CD14-positive monocyte (primary cell): ENCODE measurements at regions not wholly inside any gene's neighbourhood (a gene's known extent, or its start where the extent isn't known, plus 50 kb on each side); places are given as distances from the start of the nearest gene placed in this dataset.

Experiments
- DNase-seq, 3 donors: peaks; one replicate each; pipeline ENCODE4 v3.0.0-alpha.2; 2011 to 2022
- H2AFZ ChIP-seq: 2 replicates; pipeline ENCODE4 v1.6.0; 2012; ENCODE audit warnings: mild to moderate bottlenecking, low read depth, low read length, inconsistent platforms; ENCODE audit not compliant: insufficient read depth, poor library complexity, severe bottlenecking
- H3K27ac ChIP-seq, 2 donors: 1 replicate in 1 of 2; 2 replicates in 1 of 2; pipeline ENCODE4 v1.5.1; 2012 to 2013; ENCODE audit warnings: low read length in 2 of 2, control low read depth in 1 of 2, inconsistent platforms in 1 of 2, low read depth in 1 of 2, mild to moderate bottlenecking in 1 of 2
- H3K27me3 ChIP-seq, 2 donors: one replicate each; pipeline versions ENCODE4 v1.6.0 to v1.6.1; 2011 to 2013; ENCODE audit warnings: low read length in 2 of 2; ENCODE audit not compliant: control insufficient read depth in 2 of 2, insufficient read depth in 2 of 2
- H3K36me3 ChIP-seq, 2 donors: replicated peaks in 1 of 2; 1 replicate in 1 of 2; 2 replicates in 1 of 2; pipeline versions ENCODE4 v1.5.1 to v1.6.1; 2012 to 2013; ENCODE audit warnings: low read length in 2 of 2, control low read depth in 1 of 2, inconsistent platforms in 1 of 2, mild to moderate bottlenecking in 1 of 2; ENCODE audit not compliant: insufficient read depth in 2 of 2, control insufficient read depth in 1 of 2
- H3K4me1 ChIP-seq, 2 donors: 1 replicate in 1 of 2; 2 replicates in 1 of 2; pipeline versions ENCODE4 v1.5.1 to v1.6.1; 2012 to 2013; ENCODE audit warnings: low read length in 2 of 2, control low read depth in 1 of 2, inconsistent platforms in 1 of 2, mild to moderate bottlenecking in 1 of 2, moderate library complexity in 1 of 2; ENCODE audit not compliant: insufficient read depth in 2 of 2, control insufficient read depth in 1 of 2
- H3K4me2 ChIP-seq: replicated peaks from 2 replicates; pipeline ENCODE3; 2012; ENCODE audit warnings: low read length, moderate library complexity, mild to moderate bottlenecking; ENCODE audit not compliant: poor library complexity, severe bottlenecking; ENCODE audit errors: extremely low read depth
- H3K4me3 ChIP-seq, 3 experiments: fragments of 200-600 bp in 1 of 3; sonication (generic) in 1 of 3; replicated peaks in 1 of 3; 1 replicate in 2 of 3; 2 replicates in 1 of 3; pipeline ENCODE4 v1.5.1; 2011 to 2013; ENCODE audit warnings: low read length in 3 of 3, mild to moderate bottlenecking in 3 of 3, control low read depth in 2 of 3, low read depth in 2 of 3, inconsistent platforms in 1 of 3, moderate library complexity in 1 of 3
- H3K79me2 ChIP-seq: 2 replicates; pipeline ENCODE4 v1.6.0; 2012; ENCODE audit warnings: mild to moderate bottlenecking, control low read depth, inconsistent platforms, low read length, moderate library complexity; ENCODE audit not compliant: insufficient read depth
- H3K9ac ChIP-seq: 2 replicates; pipeline ENCODE4 v1.6.0; 2017; ENCODE audit warnings: low read length, mild to moderate bottlenecking; ENCODE audit not compliant: insufficient read depth, poor library complexity, severe bottlenecking
- H3K9me3 ChIP-seq, 2 donors: replicated peaks in 1 of 2; 1 replicate in 1 of 2; 2 replicates in 1 of 2; pipeline versions ENCODE4 v1.5.1 to v1.6.1; 2012 to 2013; ENCODE audit warnings: low read length in 2 of 2, control low read depth in 1 of 2; ENCODE audit not compliant: control insufficient read depth in 1 of 2, insufficient read depth in 1 of 2
- H4K20me1 ChIP-seq: 2 replicates; pipeline ENCODE4 v1.6.0; 2012; ENCODE audit warnings: mild to moderate bottlenecking, low read length, control low read depth, moderate library complexity; ENCODE audit not compliant: insufficient read depth
- H3K27ac Mint-ChIP-seq, 7 donors: one replicate each; pipeline ENCODE4 v1.8.0; 2020; ENCODE audit warnings: mild to moderate bottlenecking in 7 of 7, mixed read lengths in 7 of 7, moderate library complexity in 6 of 7, inconsistent platforms in 2 of 7
- H3K27me3 Mint-ChIP-seq, 3 donors: one replicate each; pipeline ENCODE4 v1.8.0; 2021 to 2022; ENCODE audit warnings: low read depth in 3 of 3, mild to moderate bottlenecking in 3 of 3, mixed read lengths in 3 of 3, moderate library complexity in 3 of 3, inconsistent platforms in 1 of 3
- H3K36me3 Mint-ChIP-seq, 2 donors: one replicate each; pipeline ENCODE4 v1.8.0; 2020; ENCODE audit warnings: mixed read lengths in 2 of 2, inconsistent platforms in 1 of 2, mild to moderate bottlenecking in 1 of 2
- H3K4me1 Mint-ChIP-seq: one replicate; pipeline ENCODE4 v1.8.0; 2020; ENCODE audit warnings: mild to moderate bottlenecking, mixed read lengths
- H3K4me3 Mint-ChIP-seq, 2 donors: one replicate each; pipeline ENCODE4 v1.8.0; 2020; ENCODE audit warnings: mild to moderate bottlenecking in 2 of 2, mixed read lengths in 2 of 2, moderate library complexity in 1 of 2
- H3K9me3 Mint-ChIP-seq, 7 donors: one replicate each; pipeline ENCODE4 v1.8.0; 2020 to 2022; ENCODE audit warnings: mixed read lengths in 7 of 7, mild to moderate bottlenecking in 6 of 7, moderate library complexity in 6 of 7, inconsistent platforms in 2 of 7
- CTCF ChIP-seq: fragments of 200-600 bp; IDR thresholded peaks from one replicate; pipeline ENCODE4 v1.8.0; 2022; ENCODE audit warnings: antibody characterized with exemption, mild to moderate bottlenecking
- WGBS: methylation state at CpG from one replicate; pipeline ENCODE4 v1.1.5; 2013; ENCODE audit warnings: missing lambda C conversion rate; ENCODE audit not compliant: insufficient coverage; 5-methylcytosine and 5-hydroxymethylcytosine counted together
- intact Hi-C, 2 donors: fragments of 100-400 bp; cut with micrococcal nuclease; formaldehyde crosslinking; loops; one replicate each; pipeline versions ENCODE4 v1.15.0 to v1.15.1; 2023

GRCh38 chr7:42469341-42469740, 232.3 kb upstream of the GLI3 start:
- no peak overlapping the region for H3K9ac ChIP-seq
- H3K4me1 Mint-ChIP-seq = no peaks in the 10 kb centered on the region
- no peaks in the 10 kb centered on the region for H4K20me1 ChIP-seq
- no peaks in the 10 kb centered on the region for H3K4me1 ChIP-seq
- H3K4me3 Mint-ChIP-seq = no peak overlapping the region
- H2AFZ ChIP-seq = no peak overlapping the region
- no peaks in the 10 kb centered on the region for H3K36me3 ChIP-seq
- peaks cover 0 to 2% (median 0%) of the 10 kb centered on the region in 3 donors for H3K27me3 Mint-ChIP-seq
- no peak overlapping the region for H3K4me2 ChIP-seq
- H3K79me2 ChIP-seq = no peaks in the 10 kb centered on the region
- no peak overlapping the region for H3K27ac Mint-ChIP-seq
- intact Hi-C loops = no loop called here
- H3K27ac ChIP-seq = no peak overlapping the region
- peaks cover 0 to 5% of the 10 kb centered on the region in 2 donors for H3K9me3 ChIP-seq
- TF ChIP-seq CTCF = no peak
- no peak for DNase-seq
- H3K36me3 Mint-ChIP-seq = no peaks in the 10 kb centered on the region
- 70% methylated on average over 2 of the region's 10 CpGs for WGBS
- no peaks in the 10 kb centered on the region for H3K27me3 ChIP-seq
- peaks cover 0 to 6% (median 2%) of the 10 kb centered on the region in 7 donors for H3K9me3 Mint-ChIP-seq
- no peak overlapping the region for H3K4me3 ChIP-seq

- H3K9me3 Mint-ChIP-seq = peaks cover 0 to 6% (median 3%) of the 10 kb centered on the region in 7 donors
- 83% methylated on average over 6 of the region's 7 CpGs for WGBS
Measured at GRCh38 chr7:42468471-42468870, 231.5 kb upstream of the GLI3 start.

More at GRCh38 chr7:42468471-42468870, 231.5 kb upstream of the GLI3 start:
- H3K27me3 Mint-ChIP-seq = peaks cover 0 to 2% (median 0%) of the 10 kb centered on the region in 3 donors
- intact Hi-C loops = no loop called here
- H3K9me3 ChIP-seq = peaks cover 0 to 5% of the 10 kb centered on the region in 2 donors
- no peak overlapping the region for H3K9ac ChIP-seq
- H3K4me1 Mint-ChIP-seq = no peaks in the 10 kb centered on the region
- H3K4me3 ChIP-seq = no peak overlapping the region
- no peak overlapping the region for H3K27ac ChIP-seq
- H2AFZ ChIP-seq = no peak overlapping the region
- H3K4me3 Mint-ChIP-seq = no peak overlapping the region
- no peak overlapping the region for H3K27ac Mint-ChIP-seq
- H3K36me3 ChIP-seq = no peaks in the 10 kb centered on the region
- no peaks in the 10 kb centered on the region for H3K27me3 ChIP-seq
- TF ChIP-seq CTCF = no peak
- H4K20me1 ChIP-seq = no peaks in the 10 kb centered on the region
- no peaks in the 10 kb centered on the region for H3K36me3 Mint-ChIP-seq
- no peak overlapping the region for H3K4me2 ChIP-seq
- H3K79me2 ChIP-seq = no peaks in the 10 kb centered on the region
- no peaks in the 10 kb centered on the region for H3K4me1 ChIP-seq
- no peak for DNase-seq
